Neuronal stem cell (in vitro differentiated cells): ENCODE measurements at regions not wholly inside any gene's neighbourhood (a gene's known extent, or its start where the extent isn't known, plus 50 kb on each side); places are given as distances from the start of the nearest gene placed in this dataset.

Experiments used
- DNase-seq: peaks from one replicate; pipeline ENCODE4 v3.0.0-alpha.2; 2013; ENCODE audit warnings: low spot score
- H2AFZ ChIP-seq: one replicate; pipeline ENCODE4 v1.6.1; 2013; ENCODE audit warnings: mild to moderate bottlenecking, low read length, inconsistent platforms
- H2AK5ac ChIP-seq: 2 replicates; pipeline ENCODE4 v1.6.1; 2013; ENCODE audit warnings: low read depth, mild to moderate bottlenecking, inconsistent platforms, low read length, moderate library complexity, mixed read lengths
- H2BK120ac ChIP-seq: 2 replicates; pipeline ENCODE4 v1.6.1; 2013; ENCODE audit warnings: low read depth, mild to moderate bottlenecking, inconsistent platforms, low read length, moderate library complexity, mixed read lengths
- H2BK12ac ChIP-seq: one replicate; pipeline ENCODE4 v1.6.1; 2013; ENCODE audit warnings: low read length, inconsistent platforms
- H2BK15ac ChIP-seq: 2 replicates; pipeline ENCODE4 v1.6.1; 2013; ENCODE audit warnings: mild to moderate bottlenecking, low read length, inconsistent platforms, mixed read lengths
- H2BK5ac ChIP-seq: one replicate; pipeline ENCODE4 v1.6.1; 2013; ENCODE audit warnings: inconsistent platforms, mild to moderate bottlenecking, low read length, moderate library complexity
- H3K14ac ChIP-seq: one replicate; pipeline ENCODE4 v1.6.1; 2013; ENCODE audit warnings: low read length, inconsistent platforms
- H3K18ac ChIP-seq: 2 replicates; pipeline ENCODE4 v1.6.1; 2013; ENCODE audit warnings: low read length, inconsistent platforms
- H3K23ac ChIP-seq: 2 replicates; pipeline ENCODE4 v1.6.1; 2013; ENCODE audit warnings: low read depth, mild to moderate bottlenecking, mixed read lengths, low read length, inconsistent platforms; ENCODE audit not compliant: poor library complexity
- H3K27ac ChIP-seq: replicated peaks from 3 replicates; pipeline ENCODE4 v1.5.1; 2013; ENCODE audit warnings: low read length, inconsistent platforms
- H3K27me3 ChIP-seq, 3 experiments: 2 replicates each; pipeline ENCODE4 v1.6.1; 2013; ENCODE audit warnings: low read length in 3 of 3, mild to moderate bottlenecking in 2 of 3, inconsistent platforms in 1 of 3, low read depth in 1 of 3, mixed read lengths in 1 of 3, moderate library complexity in 1 of 3; ENCODE audit not compliant: control insufficient read depth in 3 of 3, insufficient read depth in 3 of 3
- H3K36me3 ChIP-seq, 2 donors: replicated peaks in 1 of 2; 2 replicates each; pipeline ENCODE4 v1.6.1; 2013; ENCODE audit warnings: low read length in 2 of 2; ENCODE audit not compliant: control insufficient read depth in 2 of 2, insufficient read depth in 2 of 2
- H3K4ac ChIP-seq: 2 replicates; pipeline ENCODE4 v1.6.1; 2013; ENCODE audit warnings: inconsistent platforms, mild to moderate bottlenecking, low read length, moderate library complexity
- H3K4me1 ChIP-seq, 2 donors: 1 replicate in 1 of 2; 2 replicates in 1 of 2; pipeline ENCODE4 v1.6.1; 2013; ENCODE audit warnings: low read length in 2 of 2, low read depth in 1 of 2; ENCODE audit not compliant: control insufficient read depth in 2 of 2, insufficient read depth in 1 of 2
- H3K4me2 ChIP-seq: one replicate; pipeline ENCODE4 v1.6.1; 2013; ENCODE audit warnings: mild to moderate bottlenecking, low read length, inconsistent platforms; ENCODE audit not compliant: insufficient read depth, poor library complexity, severe bottlenecking
- H3K4me3 ChIP-seq, 2 donors: 2 replicates each; pipeline ENCODE4 v1.5.1; 2013; ENCODE audit warnings: low read length in 2 of 2, mild to moderate bottlenecking in 2 of 2, inconsistent platforms in 1 of 2, moderate library complexity in 1 of 2
- H3K79me1 ChIP-seq: one replicate; pipeline ENCODE4 v1.6.1; 2013; ENCODE audit warnings: low read depth, mild to moderate bottlenecking, inconsistent platforms, low read length, moderate library complexity
- H3K9ac ChIP-seq: one replicate; pipeline ENCODE4 v1.6.1; 2013; ENCODE audit warnings: mild to moderate bottlenecking, low read depth, low read length, inconsistent platforms; ENCODE audit not compliant: poor library complexity
- H3K9me3 ChIP-seq, 2 donors: replicated peaks in 1 of 2; 2 replicates each; pipeline versions ENCODE3 to v1.6.1; 2013; ENCODE audit warnings: low read length in 2 of 2, mild to moderate bottlenecking in 2 of 2, inconsistent platforms in 1 of 2, low read depth in 1 of 2, mixed read lengths in 1 of 2, moderate library complexity in 1 of 2; ENCODE audit not compliant: control insufficient read depth in 2 of 2, insufficient read depth in 1 of 2
- H4K8ac ChIP-seq: one replicate; pipeline ENCODE4 v1.6.1; 2013; ENCODE audit warnings: low read depth, mild to moderate bottlenecking, inconsistent platforms, low read length, moderate library complexity
- H4K91ac ChIP-seq: one replicate; pipeline ENCODE4 v1.6.1; 2013; ENCODE audit warnings: low read length, low read depth, mild to moderate bottlenecking, inconsistent platforms; ENCODE audit not compliant: poor library complexity
- WGBS, 2 donors: extraction: QIAGEN DNeasy Blood & Tissue Kit; methylation state at CpG; one replicate each; pipeline ENCODE4 v1.1.7; 2013; ENCODE audit warnings: missing lambda C conversion rate in 2 of 2, mixed read lengths in 1 of 2; ENCODE audit not compliant: insufficient read length in 2 of 2, insufficient replicate concordance in 1 of 2; ENCODE audit errors: extremely low coverage in 2 of 2; 5-methylcytosine and 5-hydroxymethylcytosine counted together

- WGBS, 2 donors, result no CpG with 5 or more reads among the region's 1 CpG
- H2AFZ ChIP-seq, result no peak overlapping the region
Measured at GRCh38 chr5:42930934-42931333, 109.2 kb downstream of the ANXA2R start.

GRCh38 chr5:42929871-42930270 lies 110.2 kb downstream of the ANXA2R start:
- WGBS, 2 donors, result no CpG with 5 or more reads among the region's 4 CpGs
- no peak overlapping the region for H3K9ac ChIP-seq
- H3K27me3 ChIP-seq, result no peaks in the 10 kb centered on the region
- peaks cover 0 to 2% of the 10 kb centered on the region in 2 donors for H3K9me3 ChIP-seq
- no peak overlapping the region for H2BK5ac ChIP-seq
- H3K27ac ChIP-seq, result no peak overlapping the region
- no peak overlapping the region for H4K91ac ChIP-seq
- no peak overlapping the region for H2BK15ac ChIP-seq
- no peaks in the 10 kb centered on the region for H3K36me3 ChIP-seq
- H2BK120ac ChIP-seq, result no peak overlapping the region
- H3K23ac ChIP-seq, result no peak overlapping the region
- no peak for DNase-seq
- H3K4me2 ChIP-seq, result no peak overlapping the region
- no peak overlapping the region for H3K18ac ChIP-seq
- no peaks in the 10 kb centered on the region for H3K4me1 ChIP-seq
- H2BK12ac ChIP-seq, result no peak overlapping the region
- no peak overlapping the region for H4K8ac ChIP-seq
- H2AFZ ChIP-seq, result no peak overlapping the region
- no peak overlapping the region for H2AK5ac ChIP-seq
- H3K4ac ChIP-seq, result no peak overlapping the region
- no peak overlapping the region for H3K14ac ChIP-seq
- H3K4me3 ChIP-seq, result no peak overlapping the region
- no peaks in the 10 kb centered on the region for H3K79me1 ChIP-seq

More at GRCh38 chr5:42930934-42931333, 109.2 kb downstream of the ANXA2R start:
- no peak overlapping the region for H3K27ac ChIP-seq
- peaks cover 0 to 2% of the 10 kb centered on the region in 2 donors for H3K9me3 ChIP-seq
- H2BK5ac ChIP-seq, result no peak overlapping the region
- no peak overlapping the region for H2BK12ac ChIP-seq
- no peaks in the 10 kb centered on the region for H3K27me3 ChIP-seq
- no peak overlapping the region for H4K8ac ChIP-seq
- H4K91ac ChIP-seq, result no peak overlapping the region
- no peaks in the 10 kb centered on the region for H3K36me3 ChIP-seq
- no peak for DNase-seq
- H3K4me2 ChIP-seq, result no peak overlapping the region
- no peaks in the 10 kb centered on the region for H3K79me1 ChIP-seq
- H3K14ac ChIP-seq, result no peak overlapping the region
- no peak overlapping the region for H2BK120ac ChIP-seq
- no peak overlapping the region for H3K23ac ChIP-seq
- no peak overlapping the region for H3K9ac ChIP-seq
- no peak overlapping the region for H3K4me3 ChIP-seq
- no peaks in the 10 kb centered on the region for H3K4me1 ChIP-seq
- H3K4ac ChIP-seq, result no peak overlapping the region
- H2BK15ac ChIP-seq, result no peak overlapping the region
- H2AK5ac ChIP-seq, result no peak overlapping the region
- no peak overlapping the region for H3K18ac ChIP-seq

GRCh38 chr5:42927730-42928129 lies 112.4 kb downstream of the ANXA2R start:
- Histone ChIP-seq H2BK5ac (no peak overlapping the region), H3K9me3 (peaks cover 0 to 2% of the 10 kb centered on the region in 2 donors), H2BK120ac (no peak overlapping the region), H2AFZ (no peak overlapping the region), H3K14ac (no peak overlapping the region), H3K27ac (no peak overlapping the region), H3K18ac (no peak overlapping the region), H3K4ac (no peak overlapping the region), H3K27me3 (no peaks in the 10 kb centered on the region), H2BK12ac (no peak overlapping the region), H3K79me1 (no peaks in the 10 kb centered on the region), H3K4me1 (no peaks in the 10 kb centered on the region), H3K36me3 (no peaks in the 10 kb centered on the region), H3K9ac (no peak overlapping the region), H3K4me3 (no peak overlapping the region), H4K91ac (no peak overlapping the region), H3K4me2 (no peak overlapping the region), H4K8ac (no peak overlapping the region), H3K23ac (no peak overlapping the region), H2AK5ac (no peak overlapping the region), H2BK15ac (no peak overlapping the region)
- no CpG with 5 or more reads among the region's 8 CpGs for WGBS, 2 donors
- DNase-seq, result no peak

GRCh38 chr5:42924686-42925085 lies 113.0 kb upstream of the SELENOP start:
- Histone ChIP-seq H2BK120ac (no peak overlapping the region), H4K91ac (no peak overlapping the region), H2BK12ac (no peak overlapping the region), H3K4me1 (no peaks in the 10 kb centered on the region), H3K14ac (no peak overlapping the region), H3K79me1 (no peaks in the 10 kb centered on the region), H3K18ac (no peak overlapping the region), H3K4ac (no peak overlapping the region), H2AFZ (no peak overlapping the region), H4K8ac (no peak overlapping the region), H3K4me3 (no peak overlapping the region), H3K36me3 (no peaks in the 10 kb centered on the region), H2BK5ac (no peak overlapping the region), H3K9ac (no peak overlapping the region), H3K4me2 (no peak overlapping the region), H3K27me3 (no peaks in the 10 kb centered on the region), H2BK15ac (no peak overlapping the region), H2AK5ac (no peak overlapping the region), H3K23ac (no peak overlapping the region), H3K9me3 (peaks cover 0 to 2% of the 10 kb centered on the region in 2 donors), H3K27ac (no peak overlapping the region)
- WGBS, 2 donors, result no CpG with 5 or more reads among the region's 16 CpGs
- DNase-seq, result no peak
